NCI-H2107 treated with DMSO at 0.1 percent for 48 hours (cell line): ENCODE measurements at regions not wholly inside any gene's neighbourhood (a gene's known extent, or its start where the extent isn't known, plus 50 kb on each side); places are given as distances from the start of the nearest gene placed in this dataset.
"Not testable (repeated sequence)": the region's sequence is repeated elsewhere in the genome, so short reads cannot be mapped to it uniquely, and the experiment has no call there.

ENCODE experiments used
- DNase-seq: peaks from one replicate; lab custom pipeline; 2025; ENCODE audit not compliant: unreplicated experiment; lab: John Stamatoyannopoulos, UW

- DNase-seq: peak; percentile 57
Measured at GRCh38 chr12:131589966-131590365, 120.9 kb upstream of the SFSWAP start.

- no peak for DNase-seq
Measured at GRCh38 chr12:131591136-131591535, 119.8 kb upstream of the SFSWAP start.

- DNase-seq: no peak
Measured at GRCh38 chr12:131591714-131592709, 118.9 kb upstream of the SFSWAP start.

- DNase-seq: no peak
Measured at GRCh38 chr12:131592972-131593371, 117.9 kb upstream of the SFSWAP start.

- no peak for DNase-seq
Measured at GRCh38 chr12:131593406-131593805, 117.5 kb upstream of the SFSWAP start.

GRCh38 chr12:131596115-131596514 is 114.8 kb upstream of the SFSWAP start:
- no peak for DNase-seq

- DNase-seq: no peak
Measured at GRCh38 chr12:131597333-131597732, 113.6 kb upstream of the SFSWAP start.

GRCh38 chr12:131598717-131599116 is 112.2 kb upstream of the SFSWAP start:
- no peak for DNase-seq

GRCh38 chr12:131599190-131600159 is 111.4 kb upstream of the SFSWAP start:
- no peak for DNase-seq

- DNase-seq: no peak
Measured at GRCh38 chr12:131600160-131600532, 110.7 kb upstream of the SFSWAP start.

GRCh38 chr12:131601499-131601898 is 109.4 kb upstream of the SFSWAP start:
- DNase-seq: not testable (repeated sequence)

- DNase-seq: no peak
Measured at GRCh38 chr12:131603106-131603938, 107.6 kb upstream of the SFSWAP start.

GRCh38 chr12:131603939-131604795 is 106.7 kb upstream of the SFSWAP start:
- no peak for DNase-seq

- no peak for DNase-seq
Measured at GRCh38 chr12:131604859-131605258, 106.0 kb upstream of the SFSWAP start.

GRCh38 chr12:131605304-131605829 is 105.5 kb upstream of the SFSWAP start:
- DNase-seq: no peak

- DNase-seq: no peak
Measured at GRCh38 chr12:131606218-131606901, 104.5 kb upstream of the SFSWAP start.

GRCh38 chr12:131607658-131608447 is 103.0 kb upstream of the SFSWAP start:
- no peak for DNase-seq
